ENCODE measurements at regions not wholly inside any gene's neighbourhood (a gene's known extent, or its start where the extent isn't known, plus 50 kb on each side); places are given as distances from the start of the nearest gene placed in this dataset.

GRCh38 chr16:48999508-48999907 is 282.1 kb downstream of the CBLN1 start:
- TF ChIP-seq CTCF (IDR thresholded peaks at IDR 0.05 in 4 of 5, conservative IDR thresholded peaks at IDR 0.05 in 1 of 5) = no peak
- TF ChIP-seq POLR2A (IDR thresholded peaks at IDR 0.05) = no peak

Data from gastrocnemius medialis (tissue), 4 donors.